HG03442 (cell line): ENCODE measurements at regions not wholly inside any gene's neighbourhood (a gene's known extent, or its start where the extent isn't known, plus 50 kb on each side); places are given as distances from the start of the nearest gene placed in this dataset.

Experiments used
- ATAC-seq: cut with Tn5 transposase; IDR thresholded peaks from one replicate; pipeline ENCODE4 v1.9.1; 2021; ENCODE audit warnings: mild to moderate bottlenecking, moderate library complexity; ENCODE audit not compliant: unreplicated experiment

DNA sequence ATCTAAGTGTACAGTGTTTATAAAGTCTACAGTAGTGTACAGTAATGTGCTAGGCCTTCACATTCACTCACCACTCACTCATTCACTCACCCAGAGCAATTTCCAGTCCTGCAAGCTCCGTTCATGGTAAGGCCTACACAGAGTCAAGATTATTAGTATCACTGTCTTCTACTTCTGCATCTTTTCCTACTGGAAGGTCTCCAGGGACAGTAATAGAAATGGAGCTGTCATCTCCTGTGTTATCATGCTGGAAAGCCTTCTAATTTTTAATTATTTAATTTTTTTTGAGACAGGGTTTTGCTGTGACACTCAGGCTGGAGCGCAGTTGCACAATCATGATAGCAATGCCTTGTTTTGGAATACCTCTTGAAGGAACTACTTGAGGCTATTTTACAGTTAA lies 207.0 kb downstream of the HTR7 start:
- no peak for ATAC-seq

- no peak for ATAC-seq
Observed at GRCh38 chr10:90652519-90652918, 205.3 kb downstream of the HTR7 start.

DNA sequence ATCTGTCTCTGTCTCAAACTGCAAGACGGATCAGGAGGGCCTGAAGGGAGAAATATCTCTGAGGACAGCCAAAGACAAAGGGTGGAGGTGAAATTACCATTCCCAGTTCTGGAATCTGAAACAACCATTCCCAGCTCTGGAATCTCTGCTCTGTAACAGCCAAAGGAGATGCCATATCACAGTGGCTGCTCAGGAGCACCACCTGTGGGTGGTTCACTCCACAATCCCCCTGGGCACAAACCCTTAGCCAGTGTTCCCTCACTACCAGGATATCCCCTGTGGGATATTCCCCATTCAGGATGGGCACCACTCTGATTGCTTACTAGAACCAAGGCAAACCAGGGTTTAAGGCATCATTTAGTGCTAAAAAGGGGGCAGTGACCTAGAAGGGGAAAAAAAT lies 199.0 kb downstream of the HTR7 start:
- no peak for ATAC-seq

- no peak for ATAC-seq
Observed at GRCh38 chr10:90665905-90666662, 191.8 kb downstream of the HTR7 start.

DNA sequence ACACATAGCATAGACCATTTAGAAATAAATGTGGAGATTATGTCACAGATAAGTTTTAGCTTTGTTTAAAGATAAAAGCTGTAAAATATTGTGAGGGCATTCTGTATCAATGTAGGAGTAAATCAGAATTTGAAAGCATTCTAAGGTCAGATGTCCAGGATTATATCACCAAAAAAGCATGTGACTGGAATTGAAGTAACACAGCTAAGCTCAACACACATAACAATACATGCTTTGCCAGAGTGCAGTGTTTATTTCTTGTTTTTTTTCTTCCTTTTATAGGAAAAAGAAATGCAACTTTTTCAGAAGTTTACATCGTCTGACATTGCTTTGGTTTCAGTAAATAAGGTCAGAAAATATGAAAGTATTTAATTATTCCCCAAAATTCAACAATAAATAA lies 183.4 kb downstream of the HTR7 start:
- no peak for ATAC-seq

- no peak for ATAC-seq
Observed at GRCh38 chr10:90674928-90675327, 182.9 kb downstream of the HTR7 start.

- no peak for ATAC-seq
Observed at GRCh38 chr10:90675621-90676020, 182.2 kb downstream of the HTR7 start.
